Calu3 (cell line): ENCODE measurements at regions not wholly inside any gene's neighbourhood (a gene's known extent, or its start where the extent isn't known, plus 50 kb on each side); places are given as distances from the start of the nearest gene placed in this dataset.

Experiments
- BruUV-seq: library from RNA; stranded (reverse); fragments of 400-500 nt; replicated peaks from 2 replicates; lab custom pipeline; 2021; lab: Mats Ljungman, UMichigan
- CTCF ChIA-PET: fragments of 300-600 bp; sonication (Branson Sonifier 250); formaldehyde crosslinking; loops from one replicate; lab custom pipeline; 2022; ENCODE audit warnings: antibody characterized with exemption; lab: Charles Lee
- DNase-seq: peaks from one replicate; pipeline ENCODE4 v3.0.0; 2022
- H3K27ac Mint-ChIP-seq: one replicate; pipeline ENCODE4 v1.8.0; 2022; ENCODE audit warnings: mixed read lengths; ENCODE audit not compliant: unreplicated experiment
- H3K27me3 Mint-ChIP-seq: one replicate; pipeline ENCODE4 v1.8.0; 2022; ENCODE audit warnings: mixed read lengths; ENCODE audit not compliant: unreplicated experiment
- H3K36me3 Mint-ChIP-seq: one replicate; pipeline ENCODE4 v1.8.0; 2022; ENCODE audit warnings: mild to moderate bottlenecking, moderate library complexity, mixed read lengths; ENCODE audit not compliant: insufficient read depth, unreplicated experiment
- H3K4me1 Mint-ChIP-seq: one replicate; pipeline ENCODE4 v1.8.0; 2022; ENCODE audit warnings: mild to moderate bottlenecking, low read depth, mixed read lengths; ENCODE audit not compliant: unreplicated experiment
- H3K4me3 Mint-ChIP-seq: one replicate; pipeline ENCODE4 v1.8.0; 2022; ENCODE audit warnings: mild to moderate bottlenecking, low read depth, moderate library complexity, mixed read lengths; ENCODE audit not compliant: unreplicated experiment
- H3K9me3 Mint-ChIP-seq: one replicate; pipeline ENCODE4 v1.8.0; 2022; ENCODE audit warnings: low read depth, mixed read lengths; ENCODE audit not compliant: unreplicated experiment
- CTCF ChIP-seq: fragments of 200-600 bp; IDR thresholded peaks from one replicate; pipeline ENCODE4 v1.8.0; 2022; ENCODE audit warnings: antibody characterized with exemption; ENCODE audit not compliant: unreplicated experiment
- intact Hi-C: fragments of 100-400 bp; cut with micrococcal nuclease; formaldehyde crosslinking; loops from one replicate; pipeline ENCODE4 v1.10.0; 2022; ENCODE audit not compliant: unreplicated experiment

DNA sequence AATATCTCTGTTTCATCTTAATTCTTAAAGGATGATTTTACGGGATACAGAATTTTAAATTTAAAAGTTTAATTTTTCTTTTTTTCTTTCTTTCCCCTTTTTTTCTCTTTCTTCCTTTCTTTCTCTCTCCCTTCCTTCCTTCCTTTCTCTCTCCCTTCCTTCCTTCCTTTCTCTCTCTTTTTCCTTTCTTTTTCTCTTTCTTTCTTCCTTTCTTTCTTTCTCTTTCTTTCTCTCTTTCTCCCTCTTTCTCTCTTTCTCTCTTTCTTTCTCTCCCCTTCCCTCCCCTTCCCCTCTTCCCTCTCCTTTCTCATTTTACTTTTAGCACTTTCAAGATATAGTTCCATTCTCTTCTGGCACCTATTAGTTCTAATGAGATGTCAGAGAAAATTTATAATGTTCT is 61.4 kb upstream of the ADRB2 start:
- Mint-ChIP-seq H3K27ac (no peak overlapping the region), H3K36me3 (no peaks in the 10 kb centered on the region), H3K9me3 (no peaks in the 10 kb centered on the region), H3K27me3 (no peaks in the 10 kb centered on the region), H3K4me3 (no peak overlapping the region), H3K4me1 (no peaks in the 10 kb centered on the region)
- no peak for DNase-seq
- no peak for TF ChIP-seq CTCF
- CTCF ChIA-PET = no interaction called here
- BruUV-seq = no TSS peak
- intact Hi-C loops = no loop called here

DNA sequence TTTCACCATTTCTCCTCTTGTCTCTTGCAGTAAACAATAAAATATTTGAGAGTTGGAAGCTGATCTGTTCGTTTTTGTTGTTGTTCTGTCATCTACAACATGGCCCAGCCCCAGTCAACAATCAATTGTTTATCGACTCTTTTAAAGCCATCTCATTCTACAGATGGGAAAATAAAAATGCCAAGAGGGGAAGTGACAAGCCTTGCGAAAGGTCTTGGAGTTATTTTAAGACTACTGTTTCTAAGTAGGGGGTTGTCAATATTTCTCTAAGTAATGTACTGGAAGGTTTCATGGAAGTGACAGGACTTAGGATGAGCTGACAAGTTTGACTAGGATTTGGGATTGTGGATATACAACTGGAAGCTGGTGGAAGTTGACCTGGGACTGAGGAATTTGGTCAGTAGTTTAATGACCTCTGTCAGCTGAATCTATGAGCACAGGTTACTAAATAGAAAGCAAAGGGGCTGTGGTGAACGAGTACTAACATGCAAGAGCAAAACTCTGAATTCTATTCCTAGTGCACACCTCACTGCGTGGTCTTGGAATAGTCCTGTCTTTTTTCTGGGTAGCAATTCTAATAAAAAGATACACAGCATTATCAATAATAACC is 57.5 kb upstream of the ADRB2 start:
- Mint-ChIP-seq H3K27me3 (no peaks in the 10 kb centered on the region), H3K4me1 (no peaks in the 10 kb centered on the region), H3K27ac (no peak overlapping the region), H3K36me3 (no peaks in the 10 kb centered on the region), H3K4me3 (no peak overlapping the region), H3K9me3 (no peaks in the 10 kb centered on the region)
- no peak for TF ChIP-seq CTCF
- CTCF ChIA-PET = no interaction called here
- intact Hi-C loops = no loop called here
- no peak for DNase-seq
- BruUV-seq = no TSS peak

GRCh38 chr5:148769941-148770340 is 56.5 kb upstream of the ADRB2 start:
- no peaks in the 10 kb centered on the region for H3K9me3 Mint-ChIP-seq
- no peaks in the 10 kb centered on the region for H3K36me3 Mint-ChIP-seq
- no peaks in the 10 kb centered on the region for H3K27me3 Mint-ChIP-seq
- TF ChIP-seq CTCF = no peak
- DNase-seq = no peak
- intact Hi-C loops = no loop called here
- no peak overlapping the region for H3K4me3 Mint-ChIP-seq
- H3K4me1 Mint-ChIP-seq = no peaks in the 10 kb centered on the region
- BruUV-seq = no TSS peak
- CTCF ChIA-PET = no interaction called here
- H3K27ac Mint-ChIP-seq = no peak overlapping the region

GRCh38 chr5:148774313-148774712 is 52.1 kb upstream of the ADRB2 start:
- no peak for DNase-seq
- CTCF ChIA-PET = interaction anchor here (1.5 kb wide), 1 partner anchor 33 kb away, joined by 5 read pairs; no protein-coding TSS in a partner anchor
- Mint-ChIP-seq H3K9me3 (peaks cover 4% of the 10 kb centered on the region), H3K4me3 (no peak overlapping the region), H3K4me1 (peaks cover 27% of the 10 kb centered on the region), H3K27ac (no peak overlapping the region), H3K27me3 (no peaks in the 10 kb centered on the region), H3K36me3 (no peaks in the 10 kb centered on the region)
- intact Hi-C loops = no loop called here
- no TSS peak for BruUV-seq
- TF ChIP-seq CTCF = no peak
